Endothelial cell of hepatic sinusoid (primary cell): ENCODE measurements at regions not wholly inside any gene's neighbourhood (a gene's known extent, or its start where the extent isn't known, plus 50 kb on each side); places are given as distances from the start of the nearest gene placed in this dataset.

Source experiments
- in situ Hi-C: cut with HindIII; loops from 2 replicates; pipeline ENCODE4 v1.10.0; 2017; ENCODE audit warnings: low sequenced_read_pairs

- in situ Hi-C loops: no loop called here
Observed at GRCh38 chr2:198825534-198825933, 632.2 kb downstream of the SATB2 start.

GRCh38 chr2:198817536-198817935 is 640.2 kb downstream of the SATB2 start:
- in situ Hi-C loops: no loop called here

DNA sequence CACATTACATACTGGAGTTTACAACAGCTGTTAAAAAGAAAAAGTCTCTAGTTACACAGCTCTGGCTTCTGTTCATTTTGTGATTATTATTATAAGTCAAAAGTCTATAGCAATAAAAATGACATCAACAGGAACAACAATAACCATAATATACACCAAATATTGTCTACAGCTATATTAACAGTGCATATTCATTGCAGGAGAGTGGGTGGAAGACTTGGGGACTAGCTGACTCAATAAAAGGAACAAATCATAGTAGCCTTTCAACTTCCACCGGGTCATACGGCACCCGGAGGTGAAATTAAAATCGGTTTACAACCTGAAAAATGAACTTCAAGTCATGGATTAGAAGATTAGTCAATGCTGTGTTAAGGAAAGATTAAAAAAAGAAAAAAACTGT is 642.1 kb downstream of the SATB2 start:
- in situ Hi-C loops: no loop called here

GRCh38 chr2:198811198-198811597 is 646.5 kb downstream of the SATB2 start:
- in situ Hi-C loops: no loop called here

DNA sequence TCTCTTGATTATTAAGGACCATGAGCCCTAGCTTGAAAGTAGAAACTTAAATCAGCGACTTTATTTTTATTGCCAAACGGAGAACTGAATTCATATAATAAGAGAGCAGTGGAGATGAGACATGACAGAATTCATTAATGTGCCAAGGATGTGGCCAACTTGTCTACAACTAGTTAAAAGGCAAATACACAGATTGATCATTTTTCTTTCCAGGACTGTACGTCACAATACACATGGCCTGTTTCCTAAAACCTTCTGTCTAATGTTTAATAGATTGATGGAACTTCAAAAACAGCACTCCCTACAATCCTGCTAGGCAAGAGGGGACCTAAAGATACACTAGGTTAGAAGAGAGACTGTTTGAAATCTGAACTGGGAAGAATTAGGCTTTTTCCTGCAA is 647.8 kb downstream of the SATB2 start:
- in situ Hi-C loops: no loop called here

- in situ Hi-C loops: no loop called here
Observed at GRCh38 chr2:198807131-198807530, 650.6 kb downstream of the SATB2 start.

GRCh38 chr2:198795419-198795818 is 662.3 kb downstream of the SATB2 start:
- in situ Hi-C loops: no loop called here

- in situ Hi-C loops: no loop called here
Observed at GRCh38 chr2:198791623-198792022, 666.1 kb downstream of the SATB2 start.

DNA sequence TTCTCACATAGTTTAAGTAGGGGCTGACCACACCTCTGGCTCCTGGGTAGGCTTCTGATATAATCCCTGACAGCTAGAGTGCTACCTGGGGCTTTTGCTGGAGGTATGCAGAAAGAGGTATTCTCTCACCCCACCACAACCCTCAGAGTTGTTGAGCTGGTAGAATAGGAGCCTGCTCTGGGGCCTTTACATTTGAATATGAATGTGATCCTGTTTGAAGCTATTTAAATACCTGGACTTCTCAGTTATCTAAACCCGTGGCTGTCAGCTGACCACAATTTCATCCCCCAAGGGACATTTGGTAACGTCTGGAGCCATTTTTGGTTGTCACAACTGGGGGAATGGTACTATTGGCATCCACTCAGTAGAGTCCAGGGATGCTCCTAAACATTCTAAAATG is 669.1 kb downstream of the SATB2 start:
- in situ Hi-C loops: no loop called here

DNA sequence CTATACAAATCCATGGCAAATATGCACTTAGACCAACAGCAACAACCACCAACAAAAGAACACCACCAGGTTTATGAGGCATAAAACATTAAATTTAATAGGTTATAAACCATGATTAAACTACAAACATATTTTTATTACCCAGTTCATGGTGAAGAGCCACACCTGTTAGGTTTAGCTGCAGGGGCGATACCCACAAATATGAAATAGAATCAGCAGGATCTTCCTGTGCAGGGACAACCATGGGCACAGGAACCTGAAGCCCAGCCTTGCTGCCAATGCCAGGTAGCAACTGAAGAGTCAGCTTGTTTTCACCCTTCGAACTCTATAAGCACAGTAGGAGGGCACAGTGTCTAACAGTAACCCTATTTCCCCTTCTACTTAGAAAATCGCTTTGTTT is 675.0 kb downstream of the SATB2 start:
- in situ Hi-C loops: no loop called here

GRCh38 chr2:198776616-198777406 is 680.9 kb downstream of the SATB2 start:
- in situ Hi-C loops: no loop called here

DNA sequence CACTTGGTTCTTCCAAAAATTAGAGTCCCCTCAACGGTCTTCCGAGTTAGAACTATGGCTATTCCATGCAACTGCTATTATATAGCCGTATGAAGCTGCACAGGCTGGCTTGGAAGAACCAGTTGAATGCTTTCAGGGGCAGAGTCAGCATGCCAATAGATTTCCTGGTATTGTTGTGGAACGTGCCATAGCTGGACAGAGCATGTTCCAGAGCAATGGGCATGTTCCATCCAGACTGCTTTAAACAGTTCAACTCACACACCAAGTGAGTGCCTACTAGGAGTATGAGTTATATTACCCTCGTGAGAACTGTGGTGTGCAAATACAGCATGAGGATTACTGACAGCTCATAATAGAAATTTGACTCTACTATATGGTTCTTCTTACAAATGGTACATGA is 682.0 kb downstream of the SATB2 start:
- in situ Hi-C loops: no loop called here

DNA sequence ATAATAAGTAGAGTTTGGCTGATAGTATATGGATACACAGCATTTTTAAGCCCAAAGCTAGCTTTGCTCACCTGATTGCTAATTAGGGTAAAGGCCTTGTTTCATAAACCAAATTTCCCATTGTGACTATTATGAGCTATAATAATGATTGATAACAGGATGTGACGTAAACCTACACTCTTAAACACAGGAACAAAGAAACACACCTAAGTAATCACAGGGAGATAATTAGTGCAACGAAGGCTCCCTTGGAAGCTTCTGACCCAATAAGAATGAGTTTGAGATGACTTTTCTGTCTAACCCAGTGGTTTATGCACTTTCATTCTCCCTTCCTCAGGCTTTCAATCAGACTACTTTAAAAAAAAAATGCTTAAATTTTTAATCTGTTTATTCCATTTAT is 683.2 kb downstream of the SATB2 start:
- in situ Hi-C loops: no loop called here

- in situ Hi-C loops: no loop called here
Observed at GRCh38 chr2:198767694-198768093, 690.0 kb downstream of the SATB2 start.

DNA sequence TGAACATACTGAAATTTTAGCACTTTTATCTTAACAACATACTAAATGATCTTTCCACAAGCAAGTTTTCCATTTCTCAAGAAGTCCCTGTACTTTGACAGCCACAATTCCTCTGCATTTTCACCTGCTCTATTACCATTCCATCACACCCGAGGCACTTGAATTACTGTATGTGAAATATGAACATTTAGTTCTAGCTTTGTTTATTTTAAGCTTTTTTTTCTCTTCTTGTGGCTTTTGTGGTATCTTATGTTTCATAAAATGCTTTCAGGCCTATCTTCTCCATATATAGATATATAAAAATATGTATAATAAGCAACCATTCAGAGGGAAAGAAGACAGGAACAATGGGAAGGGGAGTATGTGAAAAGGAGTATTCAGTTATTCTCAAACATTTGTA is 693.9 kb downstream of the SATB2 start:
- in situ Hi-C loops: no loop called here

- in situ Hi-C loops: no loop called here
Observed at GRCh38 chr2:198762441-198762840, 695.3 kb downstream of the SATB2 start.

DNA sequence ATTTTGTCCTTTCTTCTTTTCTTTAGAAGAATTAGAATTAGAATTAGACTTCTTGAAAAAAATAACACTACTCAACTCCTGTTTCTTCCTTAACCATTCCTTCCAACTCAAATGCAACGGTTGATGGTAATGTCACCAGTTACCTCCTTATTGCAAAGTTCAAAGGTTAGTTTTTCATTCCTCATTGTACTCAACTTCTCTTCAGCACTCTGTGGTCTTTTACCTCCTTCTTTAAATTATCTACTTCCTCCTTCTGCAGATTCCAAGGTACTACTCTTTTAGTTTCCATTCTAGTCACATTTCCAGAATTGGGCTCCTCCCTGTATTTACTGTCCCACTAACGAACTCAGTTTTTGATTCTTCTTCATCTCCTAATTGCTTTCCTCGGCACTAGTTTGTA is 700.7 kb downstream of the SATB2 start:
- in situ Hi-C loops: no loop called here

- in situ Hi-C loops: no loop called here
Observed at GRCh38 chr2:198756166-198756565, 701.6 kb downstream of the SATB2 start.

DNA sequence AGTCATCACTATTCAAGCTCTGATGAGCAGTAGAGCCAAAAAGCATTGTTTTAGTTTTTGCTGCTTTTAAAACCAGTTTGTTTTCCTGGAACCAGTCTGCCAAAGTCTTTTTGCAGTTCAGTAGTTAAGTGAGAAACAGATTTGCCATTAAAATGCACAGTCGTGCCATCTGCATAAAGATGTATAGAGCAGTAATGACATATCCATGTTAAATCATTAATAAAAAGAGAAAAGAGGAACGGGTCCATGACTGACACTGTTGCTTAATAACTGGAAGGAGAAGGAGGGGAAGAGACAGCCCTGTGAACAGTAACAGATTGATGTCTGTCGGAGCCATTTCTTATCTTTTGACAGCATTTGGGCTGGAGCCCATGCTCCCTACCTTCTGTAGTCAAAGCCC is 704.6 kb downstream of the SATB2 start:
- in situ Hi-C loops: no loop called here

- in situ Hi-C loops: no loop called here
Observed at GRCh38 chr2:198749364-198749763, 708.4 kb downstream of the SATB2 start.

GRCh38 chr2:198731842-198732399 is 725.8 kb downstream of the SATB2 start:
- in situ Hi-C loops: no loop called here

- in situ Hi-C loops: no loop called here
Observed at GRCh38 chr2:198720266-198720665, 737.5 kb downstream of the SATB2 start.

- in situ Hi-C loops: no loop called here
Observed at GRCh38 chr2:198717451-198717850, 740.3 kb downstream of the SATB2 start.
